HG02571 (cell line): ENCODE measurements at regions not wholly inside any gene's neighbourhood (a gene's known extent, or its start where the extent isn't known, plus 50 kb on each side); places are given as distances from the start of the nearest gene placed in this dataset.

ENCODE experiments used
- ATAC-seq: cut with Tn5 transposase; IDR thresholded peaks from one replicate; pipeline ENCODE4 v1.9.1; 2021; ENCODE audit warnings: mild to moderate bottlenecking, moderate library complexity; ENCODE audit not compliant: unreplicated experiment

- ATAC-seq, result no peak
Observed at GRCh38 chr9:108180541-108180940, 675.2 kb downstream of the ACTL7B start.

GRCh38 chr9:108178318-108178717, 677.5 kb downstream of the ACTL7B start:
- no peak for ATAC-seq

GRCh38 chr9:108168236-108168850, 678.8 kb upstream of the KLF4 start:
- ATAC-seq, result no peak

GRCh38 chr9:108167136-108167900, 677.7 kb upstream of the KLF4 start:
- no peak for ATAC-seq

- ATAC-seq, result no peak
Observed at GRCh38 chr9:108166519-108166918, 677.0 kb upstream of the KLF4 start.

- ATAC-seq, result no peak
Observed at GRCh38 chr9:108163321-108164005, 673.9 kb upstream of the KLF4 start.

- ATAC-seq, result no peak
Observed at GRCh38 chr9:108162664-108163063, 673.1 kb upstream of the KLF4 start.

- ATAC-seq, result no peak
Observed at GRCh38 chr9:108161503-108161902, 671.9 kb upstream of the KLF4 start.

- no peak for ATAC-seq
Observed at GRCh38 chr9:108160706-108161355, 671.3 kb upstream of the KLF4 start.

GRCh38 chr9:108160039-108160438, 670.5 kb upstream of the KLF4 start:
- no peak for ATAC-seq

- ATAC-seq, result no peak
Observed at GRCh38 chr9:108158236-108158995, 668.8 kb upstream of the KLF4 start.

GRCh38 chr9:108156270-108156998, 666.9 kb upstream of the KLF4 start:
- ATAC-seq, result no peak

GRCh38 chr9:108153416-108153815, 663.8 kb upstream of the KLF4 start:
- no peak for ATAC-seq

GRCh38 chr9:108150736-108151586, 661.4 kb upstream of the KLF4 start:
- ATAC-seq, result no peak

GRCh38 chr9:108149326-108149725, 659.8 kb upstream of the KLF4 start:
- no peak for ATAC-seq

GRCh38 chr9:108142504-108143201, 653.1 kb upstream of the KLF4 start:
- ATAC-seq, result no peak

- no peak for ATAC-seq
Observed at GRCh38 chr9:108142142-108142503, 652.6 kb upstream of the KLF4 start.

- no peak for ATAC-seq
Observed at GRCh38 chr9:108139900-108140299, 650.3 kb upstream of the KLF4 start.

- ATAC-seq, result no peak
Observed at GRCh38 chr9:108138516-108138915, 648.9 kb upstream of the KLF4 start.
